DOHH2 (cell line): ENCODE measurements at regions not wholly inside any gene's neighbourhood (a gene's known extent, or its start where the extent isn't known, plus 50 kb on each side); places are given as distances from the start of the nearest gene placed in this dataset.

Source experiments
- H3F3A ChIP-seq: fragments of 200-600 bp; sonication (generic), shearing (Covaris generic); 2 replicates; pipeline ENCODE4 v1.6.0; 2016; ENCODE audit warnings: antibody characterized with exemption, mild to moderate bottlenecking; ENCODE audit not compliant: control insufficient read depth, insufficient read depth
- H3K27ac ChIP-seq: fragments of 200-600 bp; sonication (generic); 2 replicates; pipeline ENCODE4 v1.5.1; 2014; ENCODE audit warnings: low read depth, mild to moderate bottlenecking, low read length, moderate library complexity
- H3K27me3 ChIP-seq: fragments of 200-600 bp; sonication (generic); 2 replicates; pipeline ENCODE4 v1.6.1; 2014; ENCODE audit warnings: mild to moderate bottlenecking, low read length, mixed read lengths; ENCODE audit not compliant: control insufficient read depth
- H3K36me3 ChIP-seq: fragments of 200-600 bp; sonication (generic); 2 replicates; pipeline ENCODE4 v1.6.1; 2014; ENCODE audit warnings: mild to moderate bottlenecking, low read length, moderate library complexity, mixed read lengths; ENCODE audit not compliant: control insufficient read depth
- H3K4me1 ChIP-seq: fragments of 200-600 bp; sonication (generic); 2 replicates; pipeline ENCODE4 v1.6.1; 2014; ENCODE audit warnings: mild to moderate bottlenecking, low read length, mixed read lengths; ENCODE audit not compliant: control insufficient read depth
- H3K4me2 ChIP-seq: fragments of 200-600 bp; sonication (generic); 2 replicates; pipeline ENCODE4 v1.6.0; 2014; ENCODE audit warnings: mild to moderate bottlenecking, low read length, moderate library complexity
- H3K4me3 ChIP-seq: fragments of 200-600 bp; sonication (generic); 2 replicates; pipeline ENCODE4 v1.5.1; 2014; ENCODE audit warnings: mild to moderate bottlenecking, low read length, mixed read lengths
- H3K79me2 ChIP-seq: fragments of 200-600 bp; sonication (generic); 2 replicates; pipeline ENCODE4 v1.6.1; 2014; ENCODE audit warnings: mild to moderate bottlenecking, low read length, mixed read lengths; ENCODE audit not compliant: control insufficient read depth
- H3K9me2 ChIP-seq: fragments of 200-600 bp; sonication (generic); replicated peaks from 2 replicates; pipeline ENCODE4 v1.6.1; 2014; ENCODE audit warnings: mild to moderate bottlenecking, low read length, mixed read lengths; ENCODE audit not compliant: control insufficient read depth
- H3K9me3 ChIP-seq: fragments of 200-600 bp; sonication (generic); 2 replicates; pipeline ENCODE4 v1.6.1; 2014; ENCODE audit warnings: antibody characterized with exemption, low read length, mixed read lengths; ENCODE audit not compliant: control insufficient read depth, insufficient read depth
- H4K20me1 ChIP-seq: fragments of 200-600 bp; sonication (generic); 2 replicates; pipeline ENCODE4 v1.6.0; 2014; ENCODE audit warnings: low read depth, mild to moderate bottlenecking, antibody characterized with exemption, low read length, moderate library complexity; ENCODE audit not compliant: control insufficient read depth, insufficient read depth
- CTCF ChIP-seq: fragments of 200-600 bp; sonication (generic); IDR thresholded peaks from one replicate; pipeline ENCODE4 v1.5.1; 2014; ENCODE audit warnings: antibody characterized with exemption, mild to moderate bottlenecking, low read depth, low read length; ENCODE audit not compliant: poor library complexity, severe bottlenecking
- EZH2phosphoT487 ChIP-seq: fragments of 200-600 bp; sonication (generic); IDR thresholded peaks from 2 replicates; pipeline ENCODE4 v1.6.1; 2017; ENCODE audit warnings: borderline replicate concordance, mild to moderate bottlenecking, antibody characterized with exemption, low read length, moderate library complexity, mixed read lengths

GRCh38 chr2:45269149-45269793 is 260.0 kb upstream of the SIX2 start:
- no peak for TF ChIP-seq EZH2phosphoT487
- no peak for TF ChIP-seq CTCF
- no peak overlapping the region for H3K4me2 ChIP-seq
- H3K4me3 ChIP-seq: no peak overlapping the region
- H3F3A ChIP-seq: no peaks in the 10 kb centered on the region
- no peaks in the 10 kb centered on the region for H3K9me3 ChIP-seq
- H3K27me3 ChIP-seq: no peaks in the 10 kb centered on the region
- H3K36me3 ChIP-seq: no peaks in the 10 kb centered on the region
- no peaks in the 10 kb centered on the region for H4K20me1 ChIP-seq
- no peaks in the 10 kb centered on the region for H3K4me1 ChIP-seq
- H3K9me2 ChIP-seq: no peaks in the 10 kb centered on the region
- H3K79me2 ChIP-seq: no peaks in the 10 kb centered on the region
- H3K27ac ChIP-seq: no peak overlapping the region

- Histone ChIP-seq H3K79me2 (no peaks in the 10 kb centered on the region), H3K36me3 (no peaks in the 10 kb centered on the region), H3K9me2 (no peaks in the 10 kb centered on the region), H3K4me2 (no peak overlapping the region), H3K27ac (no peak overlapping the region), H3K4me1 (no peaks in the 10 kb centered on the region), H3F3A (no peaks in the 10 kb centered on the region), H3K9me3 (no peaks in the 10 kb centered on the region), H4K20me1 (no peaks in the 10 kb centered on the region), H3K27me3 (no peaks in the 10 kb centered on the region; the same call in 1 of the 2 replicates), H3K4me3 (no peak overlapping the region)
- TF ChIP-seq CTCF (no peak), EZH2phosphoT487 (no peak)
These were observed 259.4 kb upstream of the SIX2 start for GRCh38 chr2:45268631-45269030.

- Histone ChIP-seq H3K4me1 (no peaks in the 10 kb centered on the region), H3K4me2 (no peak overlapping the region), H3K27me3 (peaks cover 5% of the 10 kb centered on the region), H3K36me3 (no peaks in the 10 kb centered on the region), H3F3A (no peaks in the 10 kb centered on the region), H4K20me1 (no peaks in the 10 kb centered on the region), H3K27ac (no peak overlapping the region), H3K79me2 (no peaks in the 10 kb centered on the region), H3K9me3 (no peaks in the 10 kb centered on the region), H3K4me3 (no peak overlapping the region), H3K9me2 (no peaks in the 10 kb centered on the region)
- TF ChIP-seq EZH2phosphoT487 (no peak), CTCF (no peak)
These were observed 258.0 kb upstream of the SIX2 start for GRCh38 chr2:45267062-45267792.
